Astrocyte (in vitro differentiated cells and primary cell): ENCODE measurements at regions not wholly inside any gene's neighbourhood (a gene's known extent, or its start where the extent isn't known, plus 50 kb on each side); places are given as distances from the start of the nearest gene placed in this dataset.

Experiments used
- DNase-seq: peaks from one replicate; pipeline ENCODE4 v3.0.0-alpha.2; 2010; ENCODE audit warnings: low read depth
- FAIRE-seq: peaks from 2 replicates; lab custom pipeline; 2011; peaks lifted over from hg19 to GRCh38; lab: Jason Lieb, UNC
- H2AFZ ChIP-seq: 2 replicates; pipeline ENCODE4 v1.6.0; 2012; ENCODE audit warnings: low read depth, low read length, inconsistent platforms
- H3K27ac ChIP-seq: 2 replicates; pipeline ENCODE4 v1.5.1; 2011; ENCODE audit warnings: low read depth, low read length, inconsistent platforms
- H3K27me3 ChIP-seq: 2 replicates; pipeline ENCODE4 v1.6.0; 2011; ENCODE audit warnings: low read length, inconsistent platforms; ENCODE audit not compliant: insufficient read depth
- H3K36me3 ChIP-seq: 2 replicates; pipeline ENCODE4 v1.5.1; 2011; ENCODE audit warnings: low read length, inconsistent platforms; ENCODE audit not compliant: insufficient read depth
- H3K4me1 ChIP-seq: 2 replicates; pipeline ENCODE4 v1.5.1; 2011; ENCODE audit warnings: low read length, inconsistent platforms; ENCODE audit not compliant: insufficient read depth
- H3K4me2 ChIP-seq: 2 replicates; pipeline ENCODE4 v1.6.0; 2012; ENCODE audit warnings: low read length, inconsistent platforms
- H3K4me3 ChIP-seq: 2 replicates; pipeline ENCODE4 v1.5.1; 2011; ENCODE audit warnings: low read depth, mild to moderate bottlenecking, low read length, inconsistent platforms; ENCODE audit not compliant: insufficient read depth
- H3K79me2 ChIP-seq: 2 replicates; pipeline ENCODE4 v1.6.0; 2012; ENCODE audit warnings: mild to moderate bottlenecking, low read length, inconsistent platforms; ENCODE audit not compliant: insufficient read depth
- H3K9ac ChIP-seq: 2 replicates; pipeline ENCODE4 v1.6.0; 2012; ENCODE audit warnings: mild to moderate bottlenecking, low read length, inconsistent platforms
- H3K9me3 ChIP-seq: 2 replicates; pipeline ENCODE4 v1.5.1; 2012; ENCODE audit warnings: low read depth, mild to moderate bottlenecking, low read length, inconsistent platforms; ENCODE audit not compliant: insufficient read depth
- H4K20me1 ChIP-seq: 2 replicates; pipeline ENCODE4 v1.6.0; 2012; ENCODE audit warnings: low read length, inconsistent platforms; ENCODE audit not compliant: insufficient read depth
- H3K27ac Mint-ChIP-seq: one replicate; pipeline ENCODE4 v1.8.0; 2021; ENCODE audit warnings: mild to moderate bottlenecking, mixed read lengths; ENCODE audit not compliant: unreplicated experiment
- H3K27me3 Mint-ChIP-seq: one replicate; pipeline ENCODE4 v1.8.0; 2021; ENCODE audit warnings: low read depth, mixed read lengths; ENCODE audit not compliant: unreplicated experiment
- H3K36me3 Mint-ChIP-seq: one replicate; pipeline ENCODE4 v1.8.0; 2021; ENCODE audit warnings: low read depth, mixed read lengths; ENCODE audit not compliant: unreplicated experiment
- H3K4me1 Mint-ChIP-seq: one replicate; pipeline ENCODE4 v1.8.0; 2021; ENCODE audit warnings: low read depth, mixed read lengths; ENCODE audit not compliant: unreplicated experiment
- H3K4me3 Mint-ChIP-seq: one replicate; pipeline ENCODE4 v1.8.0; 2021; ENCODE audit warnings: mild to moderate bottlenecking, moderate library complexity, mixed read lengths; ENCODE audit not compliant: unreplicated experiment
- H3K9me3 Mint-ChIP-seq: one replicate; pipeline ENCODE4 v1.8.0; 2021; ENCODE audit warnings: mild to moderate bottlenecking, mixed read lengths; ENCODE audit not compliant: unreplicated experiment
- EZH2 ChIP-seq: IDR thresholded peaks from 2 replicates; pipeline ENCODE4 v1.6.1; 2012; ENCODE audit warnings: mild to moderate bottlenecking, low read length, inconsistent platforms; ENCODE audit not compliant: insufficient read depth
- TF ChIP-seq, protein P1 (sequence below): IDR thresholded peaks from 2 replicates; pipeline ENCODE4 v1.5.1; 2011; ENCODE audit warnings: low read depth, mild to moderate bottlenecking, inconsistent platforms, low read length, moderate library complexity; ENCODE audit not compliant: insufficient read depth

DNA sequence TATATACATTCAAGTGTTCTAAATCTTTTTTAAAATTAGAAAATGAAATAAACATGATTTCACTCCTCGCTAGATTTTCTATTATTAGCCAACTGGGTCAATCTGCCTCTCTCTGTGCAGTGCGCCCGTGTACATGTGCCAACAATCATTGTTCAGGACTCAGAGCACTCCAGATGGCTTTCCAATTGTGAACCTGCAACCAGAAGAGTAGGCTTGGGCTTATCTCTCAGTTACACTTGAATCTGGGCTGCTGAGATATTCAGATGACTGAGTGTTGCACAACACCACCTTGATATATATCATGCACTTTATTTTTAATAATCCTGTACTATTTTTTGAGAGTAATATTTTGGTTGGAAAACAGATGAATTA, 184.0 kb upstream of the FSTL5 start:
- Mint-ChIP-seq H3K4me1 (no peaks in the 10 kb centered on the region), H3K36me3 (no peaks in the 10 kb centered on the region), H3K9me3 (no peaks in the 10 kb centered on the region), H3K27me3 (no peaks in the 10 kb centered on the region), H3K4me3 (no peak overlapping the region), H3K27ac (no peak overlapping the region)
- H3K27ac ChIP-seq, result no peak overlapping the region
- DNase-seq, result no peak
- FAIRE-seq, result no peak
- no peaks in the 10 kb centered on the region for H3K27me3 ChIP-seq
- no peak overlapping the region for H3K9ac ChIP-seq
- no peak overlapping the region for H3K4me3 ChIP-seq
- no peaks in the 10 kb centered on the region for H3K4me1 ChIP-seq
- TF ChIP-seq, protein P1, sequence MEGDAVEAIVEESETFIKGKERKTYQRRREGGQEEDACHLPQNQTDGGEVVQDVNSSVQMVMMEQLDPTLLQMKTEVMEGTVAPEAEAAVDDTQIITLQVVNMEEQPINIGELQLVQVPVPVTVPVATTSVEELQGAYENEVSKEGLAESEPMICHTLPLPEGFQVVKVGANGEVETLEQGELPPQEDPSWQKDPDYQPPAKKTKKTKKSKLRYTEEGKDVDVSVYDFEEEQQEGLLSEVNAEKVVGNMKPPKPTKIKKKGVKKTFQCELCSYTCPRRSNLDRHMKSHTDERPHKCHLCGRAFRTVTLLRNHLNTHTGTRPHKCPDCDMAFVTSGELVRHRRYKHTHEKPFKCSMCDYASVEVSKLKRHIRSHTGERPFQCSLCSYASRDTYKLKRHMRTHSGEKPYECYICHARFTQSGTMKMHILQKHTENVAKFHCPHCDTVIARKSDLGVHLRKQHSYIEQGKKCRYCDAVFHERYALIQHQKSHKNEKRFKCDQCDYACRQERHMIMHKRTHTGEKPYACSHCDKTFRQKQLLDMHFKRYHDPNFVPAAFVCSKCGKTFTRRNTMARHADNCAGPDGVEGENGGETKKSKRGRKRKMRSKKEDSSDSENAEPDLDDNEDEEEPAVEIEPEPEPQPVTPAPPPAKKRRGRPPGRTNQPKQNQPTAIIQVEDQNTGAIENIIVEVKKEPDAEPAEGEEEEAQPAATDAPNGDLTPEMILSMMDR, result no peak
- no peak for TF ChIP-seq EZH2
- no peaks in the 10 kb centered on the region for H4K20me1 ChIP-seq
- H3K36me3 ChIP-seq, result no peaks in the 10 kb centered on the region
- H3K9me3 ChIP-seq, result no peaks in the 10 kb centered on the region
- no peak overlapping the region for H2AFZ ChIP-seq
- H3K4me2 ChIP-seq, result no peak overlapping the region
- H3K79me2 ChIP-seq, result no peaks in the 10 kb centered on the region

- Histone ChIP-seq H3K36me3 (no peaks in the 10 kb centered on the region), H4K20me1 (no peaks in the 10 kb centered on the region), H3K9me3 (no peaks in the 10 kb centered on the region), H3K4me1 (no peaks in the 10 kb centered on the region), H2AFZ (no peak overlapping the region), H3K4me3 (no peak overlapping the region), H3K27ac (no peak overlapping the region), H3K79me2 (no peaks in the 10 kb centered on the region), H3K9ac (no peak overlapping the region), H3K4me2 (no peak overlapping the region), H3K27me3 (no peaks in the 10 kb centered on the region)
- FAIRE-seq (no peak), DNase-seq (no peak)
- Mint-ChIP-seq H3K27ac (no peak overlapping the region), H3K4me1 (no peaks in the 10 kb centered on the region), H3K4me3 (no peak overlapping the region), H3K9me3 (no peaks in the 10 kb centered on the region), H3K36me3 (no peaks in the 10 kb centered on the region), H3K27me3 (no peaks in the 10 kb centered on the region)
- TF ChIP-seq, protein P1, result no peak
- no peak for TF ChIP-seq EZH2
Observed at GRCh38 chr4:162347156-162347841, 183.5 kb upstream of the FSTL5 start.

DNA sequence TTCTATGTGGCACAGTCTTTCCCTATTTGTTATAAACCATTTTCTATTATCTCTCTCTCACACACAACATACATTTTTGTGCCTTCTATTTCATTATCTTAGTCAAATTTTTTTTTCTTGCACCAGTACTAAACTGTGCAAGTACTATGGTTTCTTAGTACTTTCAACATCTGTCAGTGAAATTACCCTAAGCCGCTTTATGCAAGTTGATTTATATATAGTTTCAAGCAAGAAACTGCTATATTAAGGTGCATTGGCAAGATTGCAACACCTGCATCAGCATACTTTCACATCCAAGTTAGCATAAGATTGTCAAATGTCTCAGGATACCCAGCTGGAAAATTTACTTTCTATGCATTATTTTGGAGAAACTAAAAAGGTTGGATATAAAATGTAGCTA, 180.2 kb upstream of the FSTL5 start:
- Histone ChIP-seq H3K27me3 (no peaks in the 10 kb centered on the region), H3K9ac (no peak overlapping the region), H3K4me1 (no peaks in the 10 kb centered on the region), H3K4me2 (no peak overlapping the region), H3K27ac (no peak overlapping the region), H4K20me1 (no peaks in the 10 kb centered on the region), H2AFZ (no peak overlapping the region), H3K4me3 (no peak overlapping the region), H3K79me2 (no peaks in the 10 kb centered on the region), H3K36me3 (no peaks in the 10 kb centered on the region), H3K9me3 (no peaks in the 10 kb centered on the region)
- H3K36me3 Mint-ChIP-seq, result no peaks in the 10 kb centered on the region
- no peaks in the 10 kb centered on the region for H3K27me3 Mint-ChIP-seq
- DNase-seq (no peak), FAIRE-seq (no peak)
- no peaks in the 10 kb centered on the region for H3K4me1 Mint-ChIP-seq
- TF ChIP-seq, protein P1, result no peak
- no peak overlapping the region for H3K27ac Mint-ChIP-seq
- H3K4me3 Mint-ChIP-seq, result no peak overlapping the region
- no peaks in the 10 kb centered on the region for H3K9me3 Mint-ChIP-seq
